ENCODE measurements at regions not wholly inside any gene's neighbourhood (a gene's known extent, or its start where the extent isn't known, plus 50 kb on each side); places are given as distances from the start of the nearest gene placed in this dataset.

DNA sequence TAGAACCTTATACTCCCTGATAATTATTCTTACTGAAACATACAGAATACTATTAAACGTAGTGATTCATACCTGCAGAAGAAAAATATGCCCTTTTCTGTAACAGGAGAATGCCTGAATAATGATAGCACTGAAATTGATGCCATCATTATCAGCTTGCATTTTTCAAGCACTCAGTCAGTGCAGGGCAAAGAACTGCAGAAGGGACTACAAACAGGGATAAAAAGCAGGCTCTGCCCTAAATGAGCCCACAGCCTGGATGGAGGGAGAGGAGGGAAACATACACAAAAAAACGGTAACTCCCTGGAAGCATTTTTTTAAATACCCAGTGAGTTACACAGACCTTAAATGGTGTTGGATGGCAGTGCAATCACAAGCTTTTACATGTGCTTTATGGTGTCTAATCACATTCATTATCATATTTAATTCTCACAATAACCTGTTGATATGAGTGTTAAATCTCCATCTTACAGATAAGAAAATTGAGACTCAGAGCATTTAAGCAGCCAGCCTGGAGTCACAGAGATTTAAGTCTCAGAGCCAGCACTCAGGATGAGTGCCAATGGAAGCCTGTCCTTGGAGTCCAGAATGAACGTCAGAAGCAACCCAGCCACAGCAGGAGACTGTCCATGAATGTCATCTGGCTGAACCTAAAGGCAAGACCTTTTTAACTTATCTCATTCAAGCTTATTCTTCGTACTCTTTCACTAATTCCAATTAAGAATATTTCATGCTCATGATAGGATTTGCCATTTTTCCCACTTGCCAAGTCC, 139.3 kb upstream of the CTNNA2 start:
- TF ChIP-seq POLR2AphosphoS5 (IDR thresholded peaks at IDR 0.05) (no peak), POLR2A (IDR thresholded peaks at IDR 0.05) (no peak)
- TF ChIP-seq, protein P1, sequence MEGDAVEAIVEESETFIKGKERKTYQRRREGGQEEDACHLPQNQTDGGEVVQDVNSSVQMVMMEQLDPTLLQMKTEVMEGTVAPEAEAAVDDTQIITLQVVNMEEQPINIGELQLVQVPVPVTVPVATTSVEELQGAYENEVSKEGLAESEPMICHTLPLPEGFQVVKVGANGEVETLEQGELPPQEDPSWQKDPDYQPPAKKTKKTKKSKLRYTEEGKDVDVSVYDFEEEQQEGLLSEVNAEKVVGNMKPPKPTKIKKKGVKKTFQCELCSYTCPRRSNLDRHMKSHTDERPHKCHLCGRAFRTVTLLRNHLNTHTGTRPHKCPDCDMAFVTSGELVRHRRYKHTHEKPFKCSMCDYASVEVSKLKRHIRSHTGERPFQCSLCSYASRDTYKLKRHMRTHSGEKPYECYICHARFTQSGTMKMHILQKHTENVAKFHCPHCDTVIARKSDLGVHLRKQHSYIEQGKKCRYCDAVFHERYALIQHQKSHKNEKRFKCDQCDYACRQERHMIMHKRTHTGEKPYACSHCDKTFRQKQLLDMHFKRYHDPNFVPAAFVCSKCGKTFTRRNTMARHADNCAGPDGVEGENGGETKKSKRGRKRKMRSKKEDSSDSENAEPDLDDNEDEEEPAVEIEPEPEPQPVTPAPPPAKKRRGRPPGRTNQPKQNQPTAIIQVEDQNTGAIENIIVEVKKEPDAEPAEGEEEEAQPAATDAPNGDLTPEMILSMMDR (IDR thresholded peaks at IDR 0.05 in 8 of 11, conservative IDR thresholded peaks at IDR 0.05 in 3 of 11): no peak
